HEK293T (cell line): ENCODE measurements at regions not wholly inside any gene's neighbourhood (a gene's known extent, or its start where the extent isn't known, plus 50 kb on each side); places are given as distances from the start of the nearest gene placed in this dataset.

Experiments
- FOXK2 ChIP-seq: fragments of 450-650 bp; IDR thresholded peaks from 2 replicates; pipeline ENCODE4 v1.6.1; 2016; ENCODE audit warnings: mild to moderate bottlenecking
- FOXM1 ChIP-seq: fragments of 450-650 bp; IDR thresholded peaks from 2 replicates; pipeline ENCODE4 v1.6.1; 2017; ENCODE audit warnings: mild to moderate bottlenecking, borderline replicate concordance
- LEF1 ChIP-seq: fragments of 450-650 bp; IDR thresholded peaks from 2 replicates; pipeline ENCODE4 v1.6.1; 2017; ENCODE audit warnings: mild to moderate bottlenecking, borderline replicate concordance
- SP1 ChIP-seq: fragments of 450-650 bp; IDR thresholded peaks from 2 replicates; pipeline ENCODE4 v1.6.1; 2017
- TF ChIP-seq, protein P1 (sequence below): fragments of 450-650 bp; IDR thresholded peaks from 2 replicates; pipeline ENCODE4 v1.6.1; 2016

DNA sequence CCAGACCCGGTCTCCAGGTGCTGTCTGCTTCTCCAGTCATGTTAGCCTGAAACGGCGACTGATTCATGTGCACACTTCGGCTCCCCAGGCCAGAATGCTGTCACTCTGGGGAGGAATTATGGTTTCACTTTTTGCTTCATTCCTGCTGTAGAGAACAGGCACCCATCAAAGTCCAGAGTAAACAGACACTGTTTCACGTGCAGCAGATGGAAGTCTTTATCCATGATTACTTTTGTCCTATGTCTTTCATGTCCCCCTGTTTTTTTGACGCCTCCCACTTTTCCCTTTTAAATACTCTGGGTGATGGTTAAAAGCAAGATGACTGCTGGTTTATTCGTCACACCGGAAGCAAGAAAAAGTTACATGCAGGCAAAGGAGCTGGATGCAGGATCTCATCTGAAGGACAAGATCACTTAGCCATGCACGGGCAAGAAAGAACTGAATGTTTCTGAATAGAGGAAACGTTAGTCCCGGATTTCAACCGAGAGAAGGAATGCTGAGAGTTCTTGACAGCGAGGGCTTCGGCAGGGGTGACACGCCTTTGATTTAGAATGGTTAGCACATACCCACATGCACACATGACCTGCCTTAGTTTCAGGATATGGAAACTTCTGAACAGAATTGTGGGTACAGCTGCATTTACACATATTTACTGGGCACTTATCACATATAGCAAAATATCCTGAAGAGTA, 250.0 kb upstream of the KLF6 start:
- no peak for TF ChIP-seq FOXK2
- TF ChIP-seq SP1: no peak
- no peak for TF ChIP-seq FOXM1
- TF ChIP-seq LEF1: no peak
- TF ChIP-seq, protein P1, sequence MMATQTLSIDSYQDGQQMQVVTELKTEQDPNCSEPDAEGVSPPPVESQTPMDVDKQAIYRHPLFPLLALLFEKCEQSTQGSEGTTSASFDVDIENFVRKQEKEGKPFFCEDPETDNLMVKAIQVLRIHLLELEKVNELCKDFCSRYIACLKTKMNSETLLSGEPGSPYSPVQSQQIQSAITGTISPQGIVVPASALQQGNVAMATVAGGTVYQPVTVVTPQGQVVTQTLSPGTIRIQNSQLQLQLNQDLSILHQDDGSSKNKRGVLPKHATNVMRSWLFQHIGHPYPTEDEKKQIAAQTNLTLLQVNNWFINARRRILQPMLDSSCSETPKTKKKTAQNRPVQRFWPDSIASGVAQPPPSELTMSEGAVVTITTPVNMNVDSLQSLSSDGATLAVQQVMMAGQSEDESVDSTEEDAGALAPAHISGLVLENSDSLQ: no peak
